Stomach (tissue), 4 donors: ENCODE measurements at regions not wholly inside any gene's neighbourhood (a gene's known extent, or its start where the extent isn't known, plus 50 kb on each side); places are given as distances from the start of the nearest gene placed in this dataset.

Source experiments
- CTCF ChIP-seq, 7 experiments: fragments of 450-650 bp in 4 of 7; fragments of 200-600 bp in 3 of 7; sonication (generic) in 3 of 7; IDR thresholded peaks; one replicate each; pipeline ENCODE4 v1.5.1; 2016 to 2019; ENCODE audit warnings: antibody characterized with exemption in 7 of 7, control low read depth in 2 of 7, mild to moderate bottlenecking in 1 of 7
- POLR2A ChIP-seq, 4 donors: fragments of 450-650 bp; IDR thresholded peaks; one replicate each; pipeline ENCODE4 v1.6.1; 2016; ENCODE audit warnings: antibody characterized with exemption in 4 of 4, control low read depth in 2 of 4, mild to moderate bottlenecking in 1 of 4, moderate library complexity in 1 of 4

DNA sequence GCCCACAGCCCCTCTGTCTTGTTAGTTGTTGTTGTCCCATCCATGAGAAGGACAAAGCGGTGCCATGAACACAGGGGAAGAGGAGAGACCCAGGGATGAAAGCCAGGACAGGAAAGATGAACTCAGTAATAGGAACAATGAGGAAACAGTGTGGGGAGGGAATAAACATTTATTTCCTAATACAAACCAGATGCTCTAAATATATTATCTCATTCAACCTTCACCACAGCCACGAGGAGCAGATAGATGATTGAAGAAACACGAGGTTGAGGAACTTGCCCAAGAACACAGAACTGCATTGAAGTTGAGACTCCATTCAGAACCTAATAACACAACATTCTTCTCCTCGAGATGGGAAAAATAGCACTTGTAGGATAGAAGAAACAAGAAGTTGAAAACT lies 53.0 kb upstream of the AIG1 start:
- TF ChIP-seq CTCF (IDR thresholded peaks at IDR 0.05), result no peak
- no peak for TF ChIP-seq POLR2A (IDR thresholded peaks at IDR 0.05)
